CD14-positive monocyte (primary cell): ENCODE measurements at regions not wholly inside any gene's neighbourhood (a gene's known extent, or its start where the extent isn't known, plus 50 kb on each side); places are given as distances from the start of the nearest gene placed in this dataset.

Experiments used
- DNase-seq, 3 donors: peaks; one replicate each; pipeline ENCODE4 v3.0.0-alpha.2; 2011 to 2022
- H2AFZ ChIP-seq: 2 replicates; pipeline ENCODE4 v1.6.0; 2012; ENCODE audit warnings: mild to moderate bottlenecking, low read depth, low read length, inconsistent platforms; ENCODE audit not compliant: insufficient read depth, poor library complexity, severe bottlenecking
- H3K27ac ChIP-seq, 2 donors: 1 replicate in 1 of 2; 2 replicates in 1 of 2; pipeline ENCODE4 v1.5.1; 2012 to 2013; ENCODE audit warnings: low read length in 2 of 2, control low read depth in 1 of 2, inconsistent platforms in 1 of 2, low read depth in 1 of 2, mild to moderate bottlenecking in 1 of 2
- H3K27me3 ChIP-seq, 2 donors: one replicate each; pipeline versions ENCODE4 v1.6.0 to v1.6.1; 2011 to 2013; ENCODE audit warnings: low read length in 2 of 2; ENCODE audit not compliant: control insufficient read depth in 2 of 2, insufficient read depth in 2 of 2
- H3K36me3 ChIP-seq, 2 donors: replicated peaks in 1 of 2; 1 replicate in 1 of 2; 2 replicates in 1 of 2; pipeline versions ENCODE4 v1.5.1 to v1.6.1; 2012 to 2013; ENCODE audit warnings: low read length in 2 of 2, control low read depth in 1 of 2, inconsistent platforms in 1 of 2, mild to moderate bottlenecking in 1 of 2; ENCODE audit not compliant: insufficient read depth in 2 of 2, control insufficient read depth in 1 of 2
- H3K4me1 ChIP-seq, 2 donors: 1 replicate in 1 of 2; 2 replicates in 1 of 2; pipeline versions ENCODE4 v1.5.1 to v1.6.1; 2012 to 2013; ENCODE audit warnings: low read length in 2 of 2, control low read depth in 1 of 2, inconsistent platforms in 1 of 2, mild to moderate bottlenecking in 1 of 2, moderate library complexity in 1 of 2; ENCODE audit not compliant: insufficient read depth in 2 of 2, control insufficient read depth in 1 of 2
- H3K4me2 ChIP-seq: replicated peaks from 2 replicates; pipeline ENCODE3; 2012; ENCODE audit warnings: low read length, moderate library complexity, mild to moderate bottlenecking; ENCODE audit not compliant: poor library complexity, severe bottlenecking; ENCODE audit errors: extremely low read depth
- H3K4me3 ChIP-seq, 3 experiments: fragments of 200-600 bp in 1 of 3; sonication (generic) in 1 of 3; replicated peaks in 1 of 3; 1 replicate in 2 of 3; 2 replicates in 1 of 3; pipeline ENCODE4 v1.5.1; 2011 to 2013; ENCODE audit warnings: low read length in 3 of 3, mild to moderate bottlenecking in 3 of 3, control low read depth in 2 of 3, low read depth in 2 of 3, inconsistent platforms in 1 of 3, moderate library complexity in 1 of 3
- H3K79me2 ChIP-seq: 2 replicates; pipeline ENCODE4 v1.6.0; 2012; ENCODE audit warnings: mild to moderate bottlenecking, control low read depth, inconsistent platforms, low read length, moderate library complexity; ENCODE audit not compliant: insufficient read depth
- H3K9ac ChIP-seq: 2 replicates; pipeline ENCODE4 v1.6.0; 2017; ENCODE audit warnings: low read length, mild to moderate bottlenecking; ENCODE audit not compliant: insufficient read depth, poor library complexity, severe bottlenecking
- H3K9me3 ChIP-seq, 2 donors: replicated peaks in 1 of 2; 1 replicate in 1 of 2; 2 replicates in 1 of 2; pipeline versions ENCODE4 v1.5.1 to v1.6.1; 2012 to 2013; ENCODE audit warnings: low read length in 2 of 2, control low read depth in 1 of 2; ENCODE audit not compliant: control insufficient read depth in 1 of 2, insufficient read depth in 1 of 2
- H4K20me1 ChIP-seq: 2 replicates; pipeline ENCODE4 v1.6.0; 2012; ENCODE audit warnings: mild to moderate bottlenecking, low read length, control low read depth, moderate library complexity; ENCODE audit not compliant: insufficient read depth
- H3K27ac Mint-ChIP-seq, 7 donors: one replicate each; pipeline ENCODE4 v1.8.0; 2020; ENCODE audit warnings: mild to moderate bottlenecking in 7 of 7, mixed read lengths in 7 of 7, moderate library complexity in 6 of 7, inconsistent platforms in 2 of 7
- H3K27me3 Mint-ChIP-seq, 3 donors: one replicate each; pipeline ENCODE4 v1.8.0; 2021 to 2022; ENCODE audit warnings: low read depth in 3 of 3, mild to moderate bottlenecking in 3 of 3, mixed read lengths in 3 of 3, moderate library complexity in 3 of 3, inconsistent platforms in 1 of 3
- H3K36me3 Mint-ChIP-seq, 2 donors: one replicate each; pipeline ENCODE4 v1.8.0; 2020; ENCODE audit warnings: mixed read lengths in 2 of 2, inconsistent platforms in 1 of 2, mild to moderate bottlenecking in 1 of 2
- H3K4me1 Mint-ChIP-seq: one replicate; pipeline ENCODE4 v1.8.0; 2020; ENCODE audit warnings: mild to moderate bottlenecking, mixed read lengths
- H3K4me3 Mint-ChIP-seq, 2 donors: one replicate each; pipeline ENCODE4 v1.8.0; 2020; ENCODE audit warnings: mild to moderate bottlenecking in 2 of 2, mixed read lengths in 2 of 2, moderate library complexity in 1 of 2
- H3K9me3 Mint-ChIP-seq, 7 donors: one replicate each; pipeline ENCODE4 v1.8.0; 2020 to 2022; ENCODE audit warnings: mixed read lengths in 7 of 7, mild to moderate bottlenecking in 6 of 7, moderate library complexity in 6 of 7, inconsistent platforms in 2 of 7
- CTCF ChIP-seq: fragments of 200-600 bp; IDR thresholded peaks from one replicate; pipeline ENCODE4 v1.8.0; 2022; ENCODE audit warnings: antibody characterized with exemption, mild to moderate bottlenecking
- WGBS: methylation state at CpG from one replicate; pipeline ENCODE4 v1.1.5; 2013; ENCODE audit warnings: missing lambda C conversion rate; ENCODE audit not compliant: insufficient coverage; 5-methylcytosine and 5-hydroxymethylcytosine counted together
- intact Hi-C, 2 donors: fragments of 100-400 bp; cut with micrococcal nuclease; formaldehyde crosslinking; loops; one replicate each; pipeline versions ENCODE4 v1.15.0 to v1.15.1; 2023

GRCh38 chr22:45069925-45070324 is 60.1 kb upstream of the PHF21B start:
- H3K9me3 ChIP-seq: peaks cover 0 to 4% of the 10 kb centered on the region in 2 donors
- no peak overlapping the region for H3K9ac ChIP-seq
- Mint-ChIP-seq H3K9me3 (peaks cover 0 to 9% (median 4%) of the 10 kb centered on the region in 7 donors), H3K4me1 (peaks cover 3% of the 10 kb centered on the region), H3K36me3 (no peaks in the 10 kb centered on the region), H3K27ac (no peak overlapping the region), H3K27me3 (peaks cover 20 to 34% (median 23%) of the 10 kb centered on the region in 3 donors), H3K4me3 (no peak overlapping the region)
- peaks cover 4 to 13% of the 10 kb centered on the region in 2 donors for H3K27me3 ChIP-seq
- no peak overlapping the region for H3K4me2 ChIP-seq
- no peak for DNase-seq
- intact Hi-C loops: no loop called here
- H3K4me1 ChIP-seq: no peaks in the 10 kb centered on the region
- no peak for TF ChIP-seq CTCF
- no peak overlapping the region for H3K4me3 ChIP-seq
- H2AFZ ChIP-seq: no peak overlapping the region
- H3K27ac ChIP-seq: no peak overlapping the region
- no peaks in the 10 kb centered on the region for H4K20me1 ChIP-seq
- no peaks in the 10 kb centered on the region for H3K79me2 ChIP-seq
- no peaks in the 10 kb centered on the region for H3K36me3 ChIP-seq
- 100% methylated on average over 1 of the region's 5 CpGs for WGBS

- Histone ChIP-seq H3K4me2 (no peak overlapping the region), H2AFZ (no peak overlapping the region), H3K27ac (no peak overlapping the region), H3K36me3 (no peaks in the 10 kb centered on the region), H4K20me1 (no peaks in the 10 kb centered on the region), H3K27me3 (peaks cover 4 to 13% of the 10 kb centered on the region in 2 donors), H3K79me2 (no peaks in the 10 kb centered on the region), H3K4me1 (no peaks in the 10 kb centered on the region), H3K9me3 (peaks cover 0 to 4% of the 10 kb centered on the region in 2 donors), H3K9ac (no peak overlapping the region), H3K4me3 (no peak overlapping the region)
- H3K27me3 Mint-ChIP-seq: peaks cover 23 to 39% (median 28%) of the 10 kb centered on the region in 3 donors
- no peak for DNase-seq
- no peak overlapping the region for H3K4me3 Mint-ChIP-seq
- no peaks in the 10 kb centered on the region for H3K36me3 Mint-ChIP-seq
- no peak overlapping the region for H3K27ac Mint-ChIP-seq
- TF ChIP-seq CTCF: no peak
- peaks cover 3% of the 10 kb centered on the region for H3K4me1 Mint-ChIP-seq
- peaks cover 0 to 9% (median 4%) of the 10 kb centered on the region in 7 donors for H3K9me3 Mint-ChIP-seq
- WGBS: 56% methylated on average over 2 of the region's 9 CpGs
- intact Hi-C loops: no loop called here
These were observed 61.8 kb upstream of the PHF21B start for GRCh38 chr22:45071618-45072017.
